ENCODE measurements at regions not wholly inside any gene's neighbourhood (a gene's known extent, or its start where the extent isn't known, plus 50 kb on each side); places are given as distances from the start of the nearest gene placed in this dataset.

DNA sequence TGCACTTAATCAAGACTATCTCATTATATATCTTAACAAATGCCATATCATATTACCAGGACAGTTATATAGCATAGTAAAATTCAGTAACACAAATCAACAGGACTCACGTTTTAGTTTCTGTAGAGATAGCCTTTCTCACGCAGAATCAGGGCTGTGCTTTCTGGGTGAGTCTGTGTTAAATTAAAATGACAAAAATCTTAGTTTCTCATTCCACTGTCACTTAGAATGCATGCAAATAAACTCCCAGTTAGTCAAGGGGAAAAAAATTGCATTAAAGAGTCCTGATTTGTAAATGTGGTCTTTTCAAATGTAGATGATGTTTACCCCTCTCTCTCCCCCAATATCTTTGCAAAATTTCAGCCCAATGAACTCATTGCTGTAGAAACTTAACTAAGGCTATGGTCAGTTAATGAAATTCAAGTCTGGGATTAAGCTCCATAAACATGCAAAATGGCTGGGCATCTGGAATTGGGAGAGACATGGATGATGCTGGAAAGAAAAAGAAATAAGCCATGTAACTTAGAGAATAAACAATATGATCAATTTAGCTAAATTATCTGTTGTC is 77.8 kb upstream of the MGAT4C start:
- Histone ChIP-seq H3K4me1 (no peaks in the 10 kb centered on the region), H3K27me3 (ENCODE audit: control insufficient read depth, insufficient read depth, low read length) (no peaks in the 10 kb centered on the region), H2AFZ (no peak overlapping the region), H3K79me2 (no peaks in the 10 kb centered on the region), H3K27ac (no peak overlapping the region), H3K4me2 (ENCODE audit: low read length) (no peak overlapping the region), H3K4me3 (ENCODE audit: low read depth, low read length) (no peak overlapping the region), H3K9ac (no peak overlapping the region), H3K36me3 (ENCODE audit: control insufficient read depth, insufficient read depth, low read length) (no peaks in the 10 kb centered on the region), H3K9me3 (ENCODE audit: control insufficient read depth, low read length) (no peaks in the 10 kb centered on the region)
- TF ChIP-seq, protein P1, sequence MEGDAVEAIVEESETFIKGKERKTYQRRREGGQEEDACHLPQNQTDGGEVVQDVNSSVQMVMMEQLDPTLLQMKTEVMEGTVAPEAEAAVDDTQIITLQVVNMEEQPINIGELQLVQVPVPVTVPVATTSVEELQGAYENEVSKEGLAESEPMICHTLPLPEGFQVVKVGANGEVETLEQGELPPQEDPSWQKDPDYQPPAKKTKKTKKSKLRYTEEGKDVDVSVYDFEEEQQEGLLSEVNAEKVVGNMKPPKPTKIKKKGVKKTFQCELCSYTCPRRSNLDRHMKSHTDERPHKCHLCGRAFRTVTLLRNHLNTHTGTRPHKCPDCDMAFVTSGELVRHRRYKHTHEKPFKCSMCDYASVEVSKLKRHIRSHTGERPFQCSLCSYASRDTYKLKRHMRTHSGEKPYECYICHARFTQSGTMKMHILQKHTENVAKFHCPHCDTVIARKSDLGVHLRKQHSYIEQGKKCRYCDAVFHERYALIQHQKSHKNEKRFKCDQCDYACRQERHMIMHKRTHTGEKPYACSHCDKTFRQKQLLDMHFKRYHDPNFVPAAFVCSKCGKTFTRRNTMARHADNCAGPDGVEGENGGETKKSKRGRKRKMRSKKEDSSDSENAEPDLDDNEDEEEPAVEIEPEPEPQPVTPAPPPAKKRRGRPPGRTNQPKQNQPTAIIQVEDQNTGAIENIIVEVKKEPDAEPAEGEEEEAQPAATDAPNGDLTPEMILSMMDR (IDR thresholded peaks at IDR 0.05), result no peak

DNA sequence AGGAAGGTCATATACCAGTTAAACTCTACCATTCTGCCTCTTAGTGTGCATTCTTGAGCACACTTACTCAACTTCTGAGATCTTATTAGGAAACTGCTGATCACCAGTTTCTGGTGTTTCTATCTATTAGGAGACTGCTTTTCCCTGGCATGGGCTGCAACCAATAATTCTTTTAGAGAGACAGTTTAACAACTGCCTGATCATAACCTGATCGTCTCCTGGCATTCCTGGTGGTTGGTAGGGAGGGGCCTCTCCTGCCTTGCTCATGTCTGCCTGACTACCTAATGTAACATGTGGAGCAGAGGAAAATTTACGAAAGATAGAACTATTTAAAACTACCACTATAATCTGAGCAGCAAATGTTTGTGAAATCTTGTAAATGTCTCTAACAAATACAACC is 75.3 kb upstream of the MGAT4C start:
- no peak overlapping the region for H3K4me3 ChIP-seq (ENCODE audit: low read depth, low read length)
- no peaks in the 10 kb centered on the region for H3K9me3 ChIP-seq (ENCODE audit: control insufficient read depth, low read length)
- H3K27me3 ChIP-seq (ENCODE audit: control insufficient read depth, insufficient read depth, low read length), result no peaks in the 10 kb centered on the region
- H2AFZ ChIP-seq, result no peak overlapping the region
- H3K4me2 ChIP-seq (ENCODE audit: low read length), result no peak overlapping the region
- no peaks in the 10 kb centered on the region for H3K4me1 ChIP-seq
- no peak overlapping the region for H3K9ac ChIP-seq
- no peaks in the 10 kb centered on the region for H3K79me2 ChIP-seq
- TF ChIP-seq, protein P1 (IDR thresholded peaks at IDR 0.05), result no peak
- H3K36me3 ChIP-seq (ENCODE audit: control insufficient read depth, insufficient read depth, low read length), result no peaks in the 10 kb centered on the region
- no peak overlapping the region for H3K27ac ChIP-seq

DNA sequence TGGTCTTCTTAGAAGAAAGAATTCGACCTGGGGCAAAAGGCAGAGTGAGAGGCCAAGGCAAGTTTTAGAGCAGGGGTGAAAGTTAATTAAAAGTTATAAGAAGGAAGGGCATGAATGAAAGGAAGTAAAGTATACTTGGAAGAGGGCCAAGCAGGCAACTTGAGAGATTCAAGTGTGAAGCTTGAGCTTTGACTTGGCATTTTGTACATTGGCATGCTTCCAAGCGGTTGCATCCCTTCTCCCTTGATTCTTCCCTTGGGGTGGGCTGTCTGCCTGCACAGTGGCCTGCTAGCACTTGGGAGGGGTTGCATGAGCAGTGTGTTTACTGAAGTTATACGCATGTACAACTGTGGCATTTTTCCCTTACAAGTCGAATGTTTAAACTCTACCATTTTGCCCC is 74.8 kb upstream of the MGAT4C start:
- Histone ChIP-seq H3K4me3 (ENCODE audit: low read depth, low read length) (no peak overlapping the region), H2AFZ (no peak overlapping the region), H3K9me3 (ENCODE audit: control insufficient read depth, low read length) (no peaks in the 10 kb centered on the region), H3K27me3 (ENCODE audit: control insufficient read depth, insufficient read depth, low read length) (no peaks in the 10 kb centered on the region), H3K4me1 (no peaks in the 10 kb centered on the region), H3K79me2 (no peaks in the 10 kb centered on the region), H3K9ac (no peak overlapping the region), H3K27ac (no peak overlapping the region), H3K4me2 (ENCODE audit: low read length) (no peak overlapping the region), H3K36me3 (ENCODE audit: control insufficient read depth, insufficient read depth, low read length) (no peaks in the 10 kb centered on the region)
- TF ChIP-seq, protein P1 (IDR thresholded peaks at IDR 0.05), result no peak

DNA sequence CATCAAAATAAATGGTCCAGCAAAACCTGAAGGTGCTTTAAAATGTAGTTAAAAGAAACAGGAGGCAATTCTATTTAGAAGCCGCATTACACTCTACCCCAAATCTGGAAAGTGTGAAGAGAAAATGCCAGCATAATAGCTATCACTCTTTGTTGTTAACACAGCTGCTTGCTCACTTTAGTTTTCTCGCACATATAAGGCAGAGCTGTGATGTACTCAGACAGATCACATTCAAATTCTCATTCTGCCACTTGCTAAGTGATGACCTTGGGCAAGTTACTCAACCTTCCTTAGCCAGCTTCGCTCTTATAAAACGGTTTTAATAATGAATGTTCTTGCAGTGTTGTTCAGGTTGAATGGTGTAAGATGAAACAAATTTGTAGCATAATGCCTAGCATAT is 56.0 kb upstream of the MGAT4C start:
- TF ChIP-seq, protein P1 (IDR thresholded peaks at IDR 0.05), result no peak
- Histone ChIP-seq H2AFZ (no peak overlapping the region), H3K4me3 (ENCODE audit: low read depth, low read length) (no peak overlapping the region), H3K9ac (no peak overlapping the region), H3K4me1 (no peaks in the 10 kb centered on the region), H3K27ac (no peak overlapping the region), H3K36me3 (ENCODE audit: control insufficient read depth, insufficient read depth, low read length) (no peaks in the 10 kb centered on the region), H3K9me3 (ENCODE audit: control insufficient read depth, low read length) (no peaks in the 10 kb centered on the region), H3K4me2 (ENCODE audit: low read length) (no peak overlapping the region), H3K27me3 (ENCODE audit: control insufficient read depth, insufficient read depth, low read length) (no peaks in the 10 kb centered on the region), H3K79me2 (no peaks in the 10 kb centered on the region)

Measured in parathyroid adenoma (tissue), 2 donors.